Renal pelvis (tissue), 1 donor: ENCODE measurements at regions not wholly inside any gene's neighbourhood (a gene's known extent, or its start where the extent isn't known, plus 50 kb on each side); places are given as distances from the start of the nearest gene placed in this dataset.

Source experiments
- DNase-seq: peaks from one replicate; pipeline ENCODE4 v3.0.0-alpha.2; 2013

DNA sequence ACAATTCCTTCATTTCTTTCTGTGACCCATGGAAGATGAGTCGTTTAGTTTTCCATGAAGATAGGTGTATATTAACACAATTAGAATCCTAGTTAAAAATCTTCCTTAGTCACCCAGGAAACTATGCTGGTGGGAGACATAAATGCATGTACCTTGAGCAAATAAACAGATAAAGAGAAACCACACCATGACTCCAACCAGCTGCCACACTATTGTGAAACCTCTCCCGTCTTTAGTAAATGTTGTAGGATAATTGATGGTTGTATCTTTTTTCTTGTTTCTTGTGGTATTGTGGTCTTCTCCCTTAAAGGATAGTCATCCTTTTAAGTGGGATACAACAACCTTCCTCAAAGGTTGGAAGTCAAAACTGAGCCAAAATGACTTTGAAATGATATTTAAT, 103.8 kb upstream of the LEF1 start:
- DNase-seq: no peak

DNA sequence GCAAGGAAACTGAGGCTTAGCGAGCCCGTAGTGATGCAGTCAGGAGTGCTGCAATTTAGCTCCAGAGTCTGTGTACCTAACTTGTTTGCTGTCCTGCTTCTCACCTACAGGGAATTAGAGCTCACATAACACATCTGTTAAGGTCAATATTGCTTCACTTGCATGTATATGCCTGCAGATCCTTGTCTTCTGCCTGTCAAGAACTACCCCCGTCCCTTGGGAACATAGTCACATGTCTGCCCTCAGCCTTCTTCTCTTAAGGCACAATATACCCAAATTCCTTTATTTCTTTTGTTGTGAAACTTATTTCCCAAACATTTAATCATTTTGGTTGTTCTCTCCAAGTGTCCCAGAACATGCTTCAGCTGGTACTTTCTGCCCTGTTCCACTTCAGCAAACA, 103.3 kb upstream of the LEF1 start:
- no peak for DNase-seq

DNA sequence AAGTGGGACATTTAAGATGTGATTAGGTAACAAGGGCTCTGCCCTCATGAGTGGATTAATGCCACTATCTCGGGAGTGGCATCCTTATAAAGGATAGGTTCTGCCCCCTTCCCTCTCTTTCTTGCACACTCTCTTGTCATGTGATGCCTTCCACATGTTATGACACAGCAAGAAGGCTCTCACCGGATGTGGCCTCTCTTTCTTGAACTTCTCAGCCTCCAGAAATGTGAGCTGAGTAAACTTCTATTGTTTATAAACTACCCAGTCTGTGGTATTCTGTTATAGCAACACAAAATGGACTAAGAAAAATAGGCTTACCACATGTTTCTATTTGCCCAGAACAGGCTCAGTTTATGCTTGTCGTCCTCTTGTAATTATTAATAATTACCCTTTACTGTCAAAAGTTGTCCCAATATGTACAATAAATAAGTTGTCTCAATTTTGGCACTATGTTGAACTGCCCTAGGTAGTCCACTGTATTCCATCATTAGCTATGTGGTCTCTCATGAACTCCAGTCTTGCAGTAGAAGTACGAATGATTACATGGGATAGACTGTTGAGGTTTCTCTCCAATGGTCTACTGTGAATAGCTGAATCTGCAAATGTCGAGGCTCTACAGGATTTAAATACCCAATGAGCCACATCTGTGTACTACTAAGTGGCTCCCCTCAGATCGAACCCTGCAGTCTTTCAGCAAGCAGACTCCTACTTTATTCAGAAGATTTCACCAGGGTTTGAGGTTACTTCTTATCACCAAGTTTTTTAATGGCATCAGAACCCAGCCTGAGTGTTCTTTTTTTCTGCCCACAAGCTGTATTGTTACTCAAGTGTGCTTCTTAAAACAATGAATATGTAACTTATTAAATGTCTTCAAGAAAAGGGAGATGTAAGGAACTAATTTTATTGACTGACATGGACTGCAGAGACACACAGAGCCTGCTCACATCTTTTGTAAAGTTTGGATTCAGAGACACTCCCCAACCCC, 102.0 kb upstream of the LEF1 start:
- DNase-seq: no peak

GRCh38 chr4:108264693-108265092, 96.0 kb upstream of the LEF1 start:
- DNase-seq: no peak

DNA sequence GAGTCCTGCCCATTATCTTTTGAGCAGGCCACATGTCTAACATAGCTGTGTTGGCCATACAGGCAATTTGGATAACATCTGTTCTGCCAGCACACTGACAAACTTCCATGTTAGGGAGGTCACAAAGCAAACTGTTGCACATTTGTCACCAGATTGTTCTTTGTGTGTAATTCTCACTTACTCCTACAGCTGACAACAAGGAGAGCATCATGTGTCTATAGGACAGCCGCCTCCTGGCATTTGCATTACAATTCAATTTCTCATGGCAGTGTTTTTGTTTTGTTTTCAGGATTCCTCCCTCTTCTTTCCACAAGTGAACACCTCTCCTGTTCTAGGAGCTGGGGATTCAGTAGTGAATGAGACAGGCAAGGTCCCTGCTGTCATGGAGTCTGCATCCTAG, 94.3 kb upstream of the LEF1 start:
- no peak for DNase-seq

GRCh38 chr4:108261026-108261425, 92.3 kb upstream of the LEF1 start:
- DNase-seq: no peak

- DNase-seq: no peak
These were observed 87.8 kb upstream of the LEF1 start for GRCh38 chr4:108256538-108256937.

- DNase-seq: no peak
These were observed 86.5 kb upstream of the LEF1 start for GRCh38 chr4:108255203-108255747.

DNA sequence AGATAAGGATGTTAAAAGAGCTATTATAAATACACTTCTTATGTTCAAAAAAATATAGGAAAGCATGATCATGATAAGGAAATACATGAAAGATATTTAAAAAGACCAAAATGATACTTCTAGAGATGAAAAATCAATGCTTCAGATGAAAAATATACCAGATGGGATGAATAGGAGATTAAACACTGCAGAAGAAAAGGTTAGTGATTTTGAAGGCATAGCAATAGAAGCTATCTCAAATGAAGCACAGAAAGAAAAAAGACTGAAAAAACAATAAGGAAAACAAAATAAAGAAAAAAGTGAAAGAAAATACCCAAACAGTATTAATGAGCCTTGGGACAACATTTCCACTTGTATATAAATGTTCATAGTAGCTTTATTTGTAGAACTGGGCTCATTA, 80.7 kb upstream of the LEF1 start:
- no peak for DNase-seq

- peak; percentile 84 for DNase-seq
These were observed 78.8 kb upstream of the LEF1 start for GRCh38 chr4:108247387-108248049.

DNA sequence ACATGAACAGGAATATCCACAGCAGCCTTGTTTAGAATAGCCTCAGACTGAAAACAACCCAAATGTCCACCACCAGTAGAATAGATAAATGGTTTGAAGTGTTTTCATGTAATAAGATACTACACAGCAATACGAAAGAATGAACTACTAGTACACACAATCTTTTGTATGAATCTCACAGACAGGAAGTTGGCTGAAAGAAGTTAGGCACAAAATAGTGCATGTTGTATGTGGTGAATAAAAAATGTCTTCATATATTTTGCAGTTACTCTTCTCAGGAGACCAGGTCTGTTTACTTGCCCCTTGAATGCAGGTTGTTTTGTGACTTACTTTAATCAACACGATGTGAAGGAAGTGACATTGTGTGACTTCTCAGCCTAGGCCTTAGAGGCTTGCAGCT, 75.9 kb upstream of the LEF1 start:
- DNase-seq: no peak

DNA sequence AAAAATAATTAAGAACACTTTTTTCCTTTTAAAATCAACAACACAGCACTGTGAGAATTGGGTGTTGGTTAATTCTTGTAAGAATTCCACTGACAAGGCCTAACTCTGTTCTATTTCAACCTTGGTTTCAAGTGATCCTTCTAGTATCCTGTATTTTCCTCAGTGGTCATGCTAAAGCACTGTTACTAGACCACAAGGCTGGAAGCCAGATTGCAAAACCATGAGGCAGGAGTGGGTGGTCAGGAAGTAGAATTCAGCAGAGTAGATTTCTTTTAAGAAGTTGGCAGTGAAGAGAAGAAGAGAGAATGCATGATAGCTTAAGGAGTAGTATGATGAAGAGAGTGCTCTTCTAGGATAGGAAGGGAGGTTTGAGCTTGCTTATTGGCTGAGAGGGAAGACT, 71.6 kb upstream of the LEF1 start:
- no peak for DNase-seq

GRCh38 chr4:108237693-108238092, 69.0 kb upstream of the LEF1 start:
- no peak for DNase-seq

DNA sequence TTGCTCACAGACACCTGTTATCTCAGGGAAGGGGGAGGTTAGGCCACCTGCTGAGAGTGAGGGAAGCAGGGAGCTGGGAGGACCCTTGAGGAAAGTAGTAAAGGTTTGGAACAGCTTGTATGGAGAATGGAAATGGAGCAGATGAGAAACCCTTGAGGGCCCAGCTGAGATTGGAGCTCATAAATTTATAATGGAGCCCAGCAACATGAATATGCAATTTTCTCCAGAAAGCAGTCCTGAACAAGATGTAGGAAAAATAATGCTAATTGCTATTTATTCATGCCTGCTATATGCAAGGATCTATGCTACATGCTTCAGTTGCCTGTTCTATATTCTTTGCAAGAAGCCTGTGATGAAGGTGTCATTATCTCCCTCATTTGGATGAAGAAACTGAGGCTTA, 67.5 kb upstream of the LEF1 start:
- DNase-seq: no peak

GRCh38 chr4:108227923-108228322, 59.2 kb upstream of the LEF1 start:
- no peak for DNase-seq

DNA sequence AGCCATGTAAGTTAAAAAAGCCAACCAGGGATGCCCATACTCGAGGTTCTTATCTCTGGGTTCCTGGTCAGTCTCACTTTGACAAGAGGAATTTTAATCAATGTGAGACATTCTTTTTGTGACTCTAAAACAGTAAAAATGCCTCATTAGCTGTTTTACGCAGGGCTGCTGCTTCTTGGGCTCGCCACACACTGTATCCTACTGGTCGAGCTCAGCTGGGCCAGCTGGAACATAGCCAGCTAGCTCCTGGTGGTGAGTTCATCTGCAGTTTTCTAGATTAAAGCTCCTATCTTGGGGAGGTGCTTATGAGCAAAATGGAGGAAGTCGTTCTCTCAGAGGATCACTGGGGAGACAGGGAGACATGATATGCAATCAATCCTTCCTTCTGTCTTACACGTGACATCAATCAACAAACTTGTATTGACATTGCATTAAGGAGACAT, 55.9 kb upstream of the LEF1 start:
- DNase-seq: no peak

GRCh38 chr4:108223313-108223712, 54.6 kb upstream of the LEF1 start:
- DNase-seq: no peak

DNA sequence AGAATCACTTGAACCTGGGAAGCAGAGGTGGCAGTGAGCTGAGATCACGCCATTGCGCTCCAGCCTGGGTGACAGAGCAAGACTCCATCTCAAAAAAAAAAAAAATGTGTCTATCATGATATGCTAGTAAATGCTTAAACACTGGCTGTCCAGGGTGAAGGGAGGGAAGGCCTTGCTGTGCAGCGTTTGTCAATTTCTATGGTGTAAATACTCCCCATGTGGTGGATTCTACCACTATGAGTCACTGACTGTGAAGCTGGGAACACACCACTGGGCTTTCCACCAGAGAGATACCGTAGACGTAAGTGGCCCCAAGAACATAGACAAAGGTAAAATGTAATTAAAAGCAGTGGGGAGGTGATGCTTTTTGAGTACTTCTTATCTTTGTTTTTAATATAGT, 51.3 kb upstream of the LEF1 start:
- no peak for DNase-seq
